ENCODE measurements at regions not wholly inside any gene's neighbourhood (a gene's known extent, or its start where the extent isn't known, plus 50 kb on each side); places are given as distances from the start of the nearest gene placed in this dataset.

DNA sequence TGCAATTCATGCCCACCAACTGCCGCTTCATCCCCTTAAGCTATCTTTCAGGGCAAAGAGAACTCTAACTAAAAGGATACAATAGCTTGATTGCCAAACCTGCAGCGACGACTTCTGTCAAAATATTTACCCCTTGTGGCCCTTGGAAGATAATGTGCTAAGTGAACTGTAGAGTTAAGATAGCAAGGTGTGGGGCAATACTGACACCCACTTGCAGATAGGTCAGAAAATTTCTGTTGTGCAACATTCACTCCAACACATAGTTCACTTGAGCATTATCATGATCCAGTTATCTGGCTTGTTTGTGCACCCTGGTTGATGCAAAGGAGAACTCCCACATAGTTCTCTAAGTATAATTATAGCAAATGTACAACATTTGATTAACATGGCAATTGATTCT is 55.6 kb downstream of the RHOXF2B start:
- Histone ChIP-seq H3K4me1 (no peaks in the 10 kb centered on the region), H3K36me3 (no peaks in the 10 kb centered on the region), H3K27me3 (peaks cover 0 to 27% (median 0%) of the 10 kb centered on the region in 4 donors), H3K9me3 (no peaks in the 10 kb centered on the region), H3K4me3 (no peak overlapping the region), H3K27ac (no peak overlapping the region)
- TF ChIP-seq, protein P1, sequence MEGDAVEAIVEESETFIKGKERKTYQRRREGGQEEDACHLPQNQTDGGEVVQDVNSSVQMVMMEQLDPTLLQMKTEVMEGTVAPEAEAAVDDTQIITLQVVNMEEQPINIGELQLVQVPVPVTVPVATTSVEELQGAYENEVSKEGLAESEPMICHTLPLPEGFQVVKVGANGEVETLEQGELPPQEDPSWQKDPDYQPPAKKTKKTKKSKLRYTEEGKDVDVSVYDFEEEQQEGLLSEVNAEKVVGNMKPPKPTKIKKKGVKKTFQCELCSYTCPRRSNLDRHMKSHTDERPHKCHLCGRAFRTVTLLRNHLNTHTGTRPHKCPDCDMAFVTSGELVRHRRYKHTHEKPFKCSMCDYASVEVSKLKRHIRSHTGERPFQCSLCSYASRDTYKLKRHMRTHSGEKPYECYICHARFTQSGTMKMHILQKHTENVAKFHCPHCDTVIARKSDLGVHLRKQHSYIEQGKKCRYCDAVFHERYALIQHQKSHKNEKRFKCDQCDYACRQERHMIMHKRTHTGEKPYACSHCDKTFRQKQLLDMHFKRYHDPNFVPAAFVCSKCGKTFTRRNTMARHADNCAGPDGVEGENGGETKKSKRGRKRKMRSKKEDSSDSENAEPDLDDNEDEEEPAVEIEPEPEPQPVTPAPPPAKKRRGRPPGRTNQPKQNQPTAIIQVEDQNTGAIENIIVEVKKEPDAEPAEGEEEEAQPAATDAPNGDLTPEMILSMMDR (IDR thresholded peaks at IDR 0.05): no peak
- TF ChIP-seq POLR2A (IDR thresholded peaks at IDR 0.05): no peak
- intact Hi-C loops (cut with DNase I): no loop called here
- WGBS, 2 donors: 55 to 66% methylated on average over 3 of the region's 3 CpGs
- no peak for DNase-seq

DNA sequence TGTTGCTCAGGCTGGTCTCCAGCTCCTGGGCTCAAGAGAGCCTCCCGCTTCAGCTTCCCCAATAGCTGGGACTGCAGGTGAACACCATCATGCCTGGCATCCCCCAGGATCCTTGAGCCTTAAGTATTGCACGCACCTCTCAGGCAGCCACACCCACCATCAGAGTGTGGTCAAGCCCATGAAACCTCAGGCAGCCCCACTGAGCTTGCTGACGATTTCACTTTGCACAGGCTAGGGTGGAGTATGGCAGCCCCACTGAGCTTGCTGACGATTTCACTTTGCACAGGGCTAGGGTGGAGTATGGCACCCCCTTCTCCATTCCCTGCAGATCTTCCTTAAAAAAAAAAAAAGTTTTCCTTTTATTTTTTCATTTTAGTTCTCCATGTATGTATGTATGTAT is 57.2 kb downstream of the RHOXF2B start:
- TF ChIP-seq, protein P1 (IDR thresholded peaks at IDR 0.05): no peak
- H3K36me3 ChIP-seq: no peaks in the 10 kb centered on the region
- H3K4me1 ChIP-seq: peaks cover 0 to 10% (median 0%) of the 10 kb centered on the region in 3 donors
- 25 to 62% methylated on average over 2 to 3 of the region's 4 CpGs for WGBS, 2 donors
- intact Hi-C loops (cut with DNase I): no loop called here
- no peak for DNase-seq
- H3K4me3 ChIP-seq: no peak overlapping the region
- no peaks in the 10 kb centered on the region for H3K9me3 ChIP-seq
- peaks cover 0 to 43% (median 3%) of the 10 kb centered on the region in 4 donors for H3K27me3 ChIP-seq
- no peak overlapping the region for H3K27ac ChIP-seq

DNA sequence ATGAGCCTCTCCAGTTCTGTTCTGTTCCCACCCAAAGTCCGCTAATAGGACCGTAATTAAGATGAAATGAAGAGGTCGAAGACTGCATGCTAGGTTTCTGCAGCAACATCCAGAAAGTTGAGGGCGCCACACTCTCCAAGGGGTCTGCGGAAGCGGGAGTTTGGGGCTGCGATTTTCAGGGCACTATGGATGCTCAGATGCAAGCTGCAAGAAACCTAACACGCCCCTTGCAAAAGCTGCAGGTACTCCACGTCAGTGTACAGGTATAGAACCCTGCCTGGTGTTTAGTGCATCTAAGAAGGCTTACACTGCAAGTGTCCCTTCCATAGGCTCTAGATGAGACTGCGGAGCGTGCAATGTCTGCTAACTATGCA is 61.4 kb downstream of the RHOXF2B start:
- TF ChIP-seq, protein P1 (IDR thresholded peaks at IDR 0.05): no peak
- no peak for TF ChIP-seq POLR2A (IDR thresholded peaks at IDR 0.05)
- intact Hi-C loops (cut with DNase I): no loop called here
- WGBS, 2 donors: 0 to 55% methylated on average over 1 to 11 of the region's 11 CpGs
- no peaks in the 10 kb centered on the region for H3K9me3 ChIP-seq
- no peaks in the 10 kb centered on the region for H3K36me3 ChIP-seq
- peaks cover 0 to 60% (median 3%) of the 10 kb centered on the region in 4 donors for H3K27me3 ChIP-seq
- H3K4me3 ChIP-seq: peak overlapping the region in 1 of 4 donors; percentile 55
- peaks cover 0 to 16% (median 0%) of the 10 kb centered on the region in 3 donors for H3K4me1 ChIP-seq
- H3K27ac ChIP-seq: no peak overlapping the region
- DNase-seq: no peak

DNA sequence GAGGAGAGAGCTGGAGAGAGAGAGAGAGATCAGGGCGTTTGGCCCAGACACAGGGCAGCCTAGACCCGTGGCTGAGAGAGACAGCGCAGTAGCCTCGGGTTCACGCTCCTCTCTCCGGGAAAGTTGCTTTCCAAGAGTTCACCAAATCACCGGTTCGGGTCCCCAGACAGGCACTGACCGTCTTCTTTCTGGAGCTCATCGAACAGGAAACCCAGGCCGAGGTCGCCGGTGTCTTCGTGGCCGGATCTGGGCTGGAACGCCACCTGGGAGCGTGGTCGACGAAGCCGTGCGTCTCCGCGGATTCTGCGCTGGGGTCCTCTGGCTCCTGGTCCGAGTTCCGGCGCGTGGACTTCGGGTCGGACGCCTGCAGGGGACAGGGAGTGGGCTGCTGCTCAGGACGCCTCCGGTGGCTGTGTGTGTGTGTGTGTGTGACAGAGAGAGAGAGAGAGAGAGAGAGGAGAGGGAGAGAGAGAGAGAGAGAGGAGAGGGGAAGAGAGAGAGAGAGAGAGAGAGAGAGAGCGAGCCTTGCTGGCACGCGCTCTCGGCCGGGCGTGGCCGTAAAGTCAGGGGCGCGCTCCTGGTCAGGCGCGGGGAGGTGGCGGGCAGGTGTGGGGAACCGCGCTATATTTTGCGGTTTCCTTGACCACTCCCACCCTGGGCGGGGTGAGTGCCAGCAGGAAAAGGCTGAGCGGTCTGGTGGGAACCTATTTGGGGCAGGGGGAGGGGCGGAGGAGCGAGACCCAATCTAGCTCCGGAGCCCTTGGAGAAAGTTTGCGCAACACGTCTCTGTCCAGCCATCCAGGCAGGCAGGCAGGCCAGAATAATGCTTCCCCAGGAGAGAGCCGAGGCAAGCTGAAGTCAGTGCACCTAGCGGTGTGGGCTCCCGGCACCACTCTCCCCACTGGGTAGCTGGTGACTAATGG is 62.1 kb downstream of the RHOXF2B start:
- Histone ChIP-seq H3K27ac (no peak overlapping the region), H3K9me3 (no peaks in the 10 kb centered on the region), H3K4me1 (peaks cover 0 to 16% (median 0%) of the 10 kb centered on the region in 3 donors), H3K36me3 (no peaks in the 10 kb centered on the region), H3K4me3 (peak overlapping the region in 3 of 4 donors; percentile 27 to 55 (median 30)), H3K27me3 (peaks cover 0 to 60% (median 3%) of the 10 kb centered on the region in 4 donors)
- no peak for DNase-seq
- intact Hi-C loops (cut with DNase I): no loop called here
- TF ChIP-seq, protein P1 (IDR thresholded peaks at IDR 0.05): no peak
- TF ChIP-seq POLR2A (IDR thresholded peaks at IDR 0.05): no peak
- 38% methylated on average over 29 of the region's 58 CpGs; no CpG with 5 or more reads in 1 of the 2 donors for WGBS, 2 donors

DNA sequence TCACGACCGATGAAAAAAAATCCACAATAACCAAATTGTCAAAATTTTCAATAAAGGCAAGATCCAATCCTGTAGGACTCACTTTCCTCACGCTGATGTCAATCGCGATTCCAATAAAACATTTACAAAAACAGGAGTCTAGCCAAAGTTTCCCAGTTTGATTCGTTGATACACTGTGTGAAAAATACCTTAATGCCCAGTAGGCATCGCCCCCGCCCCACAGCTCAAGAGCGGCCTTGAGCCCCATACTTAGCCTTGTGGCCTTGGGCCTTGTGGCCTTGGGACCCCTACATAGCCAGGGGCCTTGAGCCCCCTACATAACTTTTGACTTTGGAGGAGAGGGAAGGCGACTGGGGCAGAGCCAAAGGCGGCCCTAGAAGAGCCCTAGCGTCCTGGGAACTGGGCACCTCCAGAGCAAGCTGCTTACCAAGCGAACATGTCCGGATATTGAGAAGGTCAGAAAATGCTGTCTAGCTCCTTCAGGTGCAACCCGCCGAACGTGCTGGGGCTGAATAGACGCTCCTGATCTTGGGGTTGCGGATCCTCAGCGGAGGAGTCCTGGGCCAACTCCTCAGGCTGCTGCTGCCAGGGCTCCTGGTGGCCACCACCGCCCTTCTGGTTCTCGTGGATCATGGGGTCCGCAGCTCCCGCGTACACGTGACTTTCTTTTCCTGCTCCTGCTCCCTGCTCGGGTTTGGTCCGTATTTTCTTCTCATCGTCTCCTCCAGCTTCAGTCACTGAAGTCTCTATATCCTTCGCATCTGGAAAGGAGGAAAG is 62.9 kb downstream of the RHOXF2B start:
- 53 to 66% methylated on average over 10 to 17 of the region's 30 CpGs for WGBS, 2 donors
- intact Hi-C loops (cut with DNase I): no loop called here
- DNase-seq: no peak
- Histone ChIP-seq H3K27ac (no peak overlapping the region), H3K27me3 (peaks cover 0 to 58% (median 3%) of the 10 kb centered on the region in 4 donors), H3K4me3 (peak overlapping the region in 3 of 4 donors; percentile 27 to 55 (median 30)), H3K9me3 (no peaks in the 10 kb centered on the region), H3K36me3 (no peaks in the 10 kb centered on the region), H3K4me1 (peaks cover 0 to 16% (median 0%) of the 10 kb centered on the region in 3 donors)
- TF ChIP-seq POLR2A (IDR thresholded peaks at IDR 0.05): no peak
